NCI-H226 (cell line): ENCODE measurements at regions not wholly inside any gene's neighbourhood (a gene's known extent, or its start where the extent isn't known, plus 50 kb on each side); places are given as distances from the start of the nearest gene placed in this dataset.
"Not testable (repeated sequence)": the region's sequence is repeated elsewhere in the genome, so short reads cannot be mapped to it uniquely, and the experiment has no call there.

Experiments used
- DNase-seq: peaks from one replicate; pipeline ENCODE4 v3.0.0-alpha.2; 2015

DNA sequence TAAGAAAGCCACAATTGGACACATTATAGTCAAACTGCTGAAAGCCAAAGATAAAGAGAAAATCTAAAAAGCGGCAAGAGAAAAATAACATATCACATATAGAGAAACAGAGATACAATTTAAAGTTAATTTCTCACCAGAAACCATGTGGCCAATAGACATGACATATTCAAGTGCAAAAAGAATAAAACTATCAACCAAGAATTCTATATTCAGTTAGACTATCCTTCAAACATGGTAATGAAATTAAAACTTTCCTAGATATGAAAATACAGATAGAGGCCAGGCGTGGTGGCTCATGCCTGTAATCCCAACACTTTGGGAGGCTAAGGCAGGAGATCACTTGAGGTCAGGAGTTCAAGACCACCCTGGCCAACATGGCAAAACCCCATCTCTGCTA is 129.1 kb upstream of the RNF32 start:
- no peak for DNase-seq

DNA sequence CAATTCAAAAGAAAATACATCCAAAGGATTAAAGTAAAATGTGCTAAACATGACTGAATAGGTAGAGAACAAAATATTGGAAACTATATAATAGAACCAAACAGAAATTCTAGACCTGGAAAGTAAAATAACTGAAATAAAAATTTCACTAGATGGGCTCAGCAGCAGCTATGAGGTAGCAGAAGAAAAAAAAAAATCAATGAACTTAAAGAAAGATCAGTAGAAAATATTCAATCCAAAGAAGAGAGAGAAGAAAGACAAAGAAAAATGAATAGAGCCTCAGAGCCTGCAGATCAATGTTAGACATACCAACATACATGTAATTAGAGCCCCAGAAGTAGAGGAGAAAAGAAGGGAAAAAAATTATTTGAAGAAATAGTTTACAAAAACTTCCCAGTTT is 129.6 kb upstream of the RNF32 start:
- DNase-seq, result no peak

DNA sequence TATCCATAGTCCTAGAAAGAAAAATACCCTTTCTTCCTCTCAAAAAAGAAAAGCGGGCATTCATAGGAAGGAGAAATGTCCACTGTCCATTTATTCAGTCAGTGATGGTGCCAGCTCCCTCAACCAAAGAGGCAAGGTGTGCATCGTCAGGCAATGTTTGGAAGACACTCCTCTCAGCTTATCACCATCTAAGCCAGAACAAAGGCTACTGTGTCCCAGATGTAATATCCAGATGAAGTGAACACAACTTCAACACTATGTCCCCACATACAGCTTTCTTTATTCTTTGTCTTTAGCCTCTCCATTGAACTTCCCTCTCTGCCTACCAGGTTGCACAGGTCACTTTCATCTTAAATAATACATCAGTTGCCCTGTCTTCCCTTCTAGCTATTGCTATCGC is 131.4 kb upstream of the RNF32 start:
- no peak for DNase-seq

DNA sequence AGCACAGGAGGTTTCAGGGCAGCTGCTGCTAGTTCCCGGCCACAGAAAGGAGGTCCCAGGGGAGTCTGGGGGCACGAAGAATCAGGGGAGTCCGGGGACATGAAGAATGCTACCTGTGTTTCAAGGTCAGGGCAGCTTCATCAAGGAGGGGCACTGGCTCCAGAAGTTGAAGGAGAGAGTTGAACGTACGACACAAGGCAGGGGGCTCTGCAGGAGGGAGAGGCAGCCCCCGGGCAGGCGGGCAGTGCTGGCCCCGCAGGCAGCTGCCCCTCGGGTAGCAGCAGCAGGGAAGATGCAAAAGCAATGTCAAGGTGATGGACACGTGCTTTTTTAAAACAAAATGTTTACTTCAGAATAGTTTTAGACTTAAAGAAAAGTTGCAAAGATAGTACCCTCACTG is 134.7 kb upstream of the RNF32 start:
- DNase-seq, result no peak

DNA sequence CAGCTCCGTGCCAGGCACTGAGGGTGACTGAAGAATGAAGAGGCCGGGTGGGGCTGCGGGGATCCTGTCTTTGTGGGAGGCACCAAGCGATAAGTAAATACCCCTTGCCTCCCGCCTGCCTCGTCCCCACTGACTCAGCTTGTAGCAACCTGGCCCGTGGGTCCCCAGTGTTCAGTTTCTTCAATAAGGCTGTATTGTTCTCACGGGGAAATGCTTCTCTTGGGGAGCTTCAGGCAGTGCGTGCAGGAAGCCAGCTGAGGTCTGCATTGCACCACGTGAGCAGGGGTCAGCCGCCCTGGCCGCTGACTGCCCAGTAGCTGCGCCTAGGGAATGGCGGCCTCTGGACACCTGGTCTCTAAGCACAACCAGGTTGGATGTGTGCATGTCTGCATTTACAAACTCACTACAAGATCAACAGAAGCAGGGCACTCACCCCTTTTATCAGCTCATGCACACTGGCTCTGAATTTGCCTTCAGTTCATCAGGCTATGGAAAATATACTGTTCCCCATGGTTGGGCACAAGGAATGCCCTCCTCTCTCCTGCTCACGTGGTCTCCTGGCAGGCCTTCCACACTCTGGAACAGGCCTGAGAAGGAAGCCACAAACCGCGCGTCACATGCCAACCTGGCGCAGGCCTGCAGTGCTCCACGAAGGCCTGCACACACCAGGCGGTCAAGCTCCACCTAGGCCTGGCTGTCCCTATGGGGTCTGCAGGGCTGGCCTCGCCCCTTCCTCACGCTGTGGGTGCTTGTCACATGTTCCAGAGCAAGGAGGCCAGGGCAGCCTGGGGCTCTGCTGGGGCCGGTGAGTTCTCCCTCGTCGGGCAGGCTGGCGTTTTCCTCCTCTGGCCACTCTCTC is 135.7 kb upstream of the RNF32 start:
- no peak for DNase-seq

DNA sequence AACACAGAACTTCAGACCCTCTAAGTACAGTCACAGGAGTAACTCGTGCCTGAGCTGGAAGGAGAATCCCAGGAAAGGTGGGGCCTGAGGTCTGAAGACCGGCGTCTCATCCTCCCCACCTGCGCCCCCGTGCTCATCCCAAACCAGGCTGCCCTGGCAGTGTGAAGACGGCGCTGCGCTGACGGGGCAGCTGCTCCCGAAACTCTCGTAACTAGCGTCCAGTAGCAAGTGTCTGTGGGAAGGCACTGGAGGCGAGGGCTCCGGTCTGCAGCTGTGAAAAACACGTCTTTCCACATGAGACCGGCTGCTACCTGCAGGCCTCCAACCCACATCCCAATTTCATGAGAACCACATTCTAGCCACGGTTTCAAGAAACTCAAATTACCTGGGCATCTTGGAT is 136.6 kb upstream of the RNF32 start:
- no peak for DNase-seq

DNA sequence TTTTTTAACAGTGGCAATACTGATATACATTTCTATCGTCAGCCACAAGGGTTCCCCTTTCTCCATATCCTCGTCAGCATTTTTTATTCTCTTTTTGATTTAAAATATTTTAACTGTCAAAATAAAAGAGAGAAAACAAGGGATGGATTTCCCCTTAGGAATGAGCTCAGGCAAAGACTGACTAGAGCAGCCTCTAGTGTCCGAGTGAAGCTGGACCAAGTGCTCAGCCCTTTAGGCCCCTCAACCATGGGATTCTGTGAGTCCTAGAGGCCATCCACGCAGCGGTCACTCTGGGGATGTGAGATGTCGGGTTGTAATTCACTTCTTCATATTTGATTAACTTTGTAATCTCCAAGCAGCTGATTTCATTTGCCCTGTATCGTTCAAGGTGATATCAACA is 137.4 kb upstream of the RNF32 start:
- no peak for DNase-seq

DNA sequence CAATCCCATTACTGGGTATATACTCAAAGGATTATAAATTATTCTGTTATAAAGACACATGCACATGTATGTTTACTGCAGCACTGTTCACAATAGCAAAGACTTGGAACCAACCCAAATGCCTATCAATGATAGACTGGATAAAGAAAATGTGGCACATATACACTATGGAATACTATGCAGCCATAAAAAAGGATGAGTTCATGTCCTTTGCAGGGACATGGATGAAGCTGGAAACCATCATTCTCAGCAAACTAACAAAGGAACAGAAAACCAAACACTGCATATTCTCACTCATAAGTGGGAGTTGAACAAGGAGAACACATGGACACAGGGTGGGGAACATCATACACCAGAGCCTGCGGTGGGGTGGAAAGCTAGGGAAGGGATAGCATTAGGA is 138.8 kb upstream of the RNF32 start:
- DNase-seq, result not testable (repeated sequence)

DNA sequence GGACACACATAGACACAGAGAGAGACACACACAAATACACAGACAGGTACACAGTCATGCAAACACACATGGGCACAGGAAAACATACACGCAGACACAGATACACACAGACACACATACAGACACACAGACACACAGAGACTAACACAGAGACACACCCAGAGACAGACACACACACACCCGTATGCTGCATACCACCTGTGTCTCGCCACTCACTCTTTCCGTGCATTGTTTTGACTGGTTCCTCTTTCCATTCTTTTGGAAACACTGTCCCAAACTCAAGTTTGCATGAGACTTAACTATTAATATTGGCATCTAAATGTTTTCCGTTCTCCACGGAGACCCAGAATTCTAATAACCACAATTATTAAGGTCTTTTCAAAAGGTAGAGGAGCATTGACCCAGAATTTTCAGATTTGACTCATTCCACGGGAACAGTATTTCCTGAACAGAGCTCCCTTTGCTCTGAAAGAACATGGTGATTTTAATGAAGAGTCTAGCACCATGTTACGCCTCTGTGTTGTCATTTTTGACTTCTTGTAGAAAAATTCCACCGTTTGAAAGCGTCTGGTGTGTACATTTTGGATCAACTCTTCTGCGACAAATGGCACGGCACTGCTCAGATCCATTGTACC is 141.2 kb upstream of the RNF32 start:
- no peak for DNase-seq

DNA sequence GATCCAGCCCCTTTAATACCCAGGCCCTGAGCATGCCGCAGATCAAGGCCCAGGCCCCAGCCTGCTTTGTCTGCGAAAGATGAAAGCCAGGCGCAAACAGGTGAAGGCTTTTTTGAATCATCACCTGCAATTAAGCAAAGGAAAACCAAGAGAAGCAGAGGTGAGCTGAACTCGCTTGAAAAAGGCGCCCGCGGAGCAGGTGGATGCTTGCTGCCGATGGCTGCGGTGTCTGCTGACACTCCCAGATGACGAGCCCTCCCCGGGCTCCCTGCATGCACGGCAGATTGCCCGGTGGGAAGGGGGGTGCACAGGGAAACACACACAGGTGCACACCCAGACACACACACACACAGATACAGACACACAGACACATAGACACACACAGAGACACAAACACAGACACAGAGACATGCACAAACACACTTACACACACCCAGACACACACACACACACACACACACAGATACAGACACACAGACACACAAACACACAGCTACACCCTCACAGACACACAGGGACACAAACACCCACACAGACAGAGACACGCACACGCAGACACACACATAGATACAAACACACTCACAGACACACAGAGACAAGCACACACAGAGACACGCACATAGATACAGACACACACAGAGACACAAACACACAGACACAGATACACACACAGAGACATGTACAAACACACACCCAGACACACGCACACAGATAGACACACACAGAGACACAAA is 142.6 kb upstream of the RNF32 start:
- DNase-seq, result no peak

DNA sequence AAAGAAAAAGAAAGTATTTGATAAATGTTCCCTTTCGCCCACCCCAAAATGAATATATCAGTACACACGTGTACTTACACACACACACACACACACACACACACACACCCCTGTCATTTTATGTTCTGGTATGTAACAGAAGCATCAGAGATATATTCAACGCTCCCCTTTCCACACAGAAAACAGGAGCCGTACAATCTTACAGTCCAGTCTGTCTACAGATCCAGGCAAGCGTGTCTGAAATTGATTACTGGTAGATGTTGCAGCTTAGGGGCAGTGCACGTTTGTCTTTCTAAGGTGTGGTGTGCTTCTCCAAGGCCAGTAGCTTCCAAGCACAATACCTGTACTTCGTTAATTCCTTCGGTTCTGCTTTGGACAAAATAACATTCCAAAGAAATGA is 143.7 kb upstream of the RNF32 start:
- DNase-seq, result no peak

DNA sequence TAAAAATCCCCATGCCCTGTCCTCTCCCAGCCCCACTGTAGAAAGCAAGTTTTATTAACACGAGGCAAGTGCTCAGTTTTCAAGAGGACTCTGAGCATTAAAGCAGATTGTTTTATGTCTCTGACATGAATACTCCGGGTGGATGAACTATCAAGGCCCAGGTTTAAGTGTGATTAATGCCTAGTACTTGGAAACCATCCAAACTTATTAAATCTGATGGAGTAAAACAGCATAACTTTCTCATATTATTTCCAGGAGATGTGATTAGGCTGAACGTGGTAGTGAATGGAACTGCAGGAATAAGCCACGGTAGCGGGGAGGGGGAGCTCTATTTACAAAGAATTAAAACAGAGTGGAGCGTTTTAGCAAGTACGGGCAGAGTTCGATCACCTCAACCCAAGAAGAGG is 144.2 kb upstream of the RNF32 start:
- DNase-seq, result no peak

DNA sequence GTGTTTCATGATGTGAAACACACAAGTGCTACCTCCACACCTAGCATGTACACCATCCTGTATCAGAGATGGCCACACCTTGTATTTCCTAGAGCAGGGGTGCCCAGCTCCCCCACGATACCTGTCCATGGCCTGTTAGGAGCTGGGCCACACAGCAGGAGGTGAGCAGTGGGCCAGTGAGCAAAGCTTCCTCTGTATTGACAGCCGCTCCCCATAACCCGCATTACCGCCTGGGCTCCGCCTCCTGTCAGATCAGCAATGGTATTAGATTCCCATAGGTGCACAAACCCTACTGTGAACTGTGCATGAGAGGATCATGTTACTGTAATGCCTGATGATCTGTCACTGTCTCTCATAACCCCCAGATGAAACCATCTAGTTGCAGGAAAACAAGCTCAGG is 145.6 kb upstream of the RNF32 start:
- DNase-seq, result no peak

DNA sequence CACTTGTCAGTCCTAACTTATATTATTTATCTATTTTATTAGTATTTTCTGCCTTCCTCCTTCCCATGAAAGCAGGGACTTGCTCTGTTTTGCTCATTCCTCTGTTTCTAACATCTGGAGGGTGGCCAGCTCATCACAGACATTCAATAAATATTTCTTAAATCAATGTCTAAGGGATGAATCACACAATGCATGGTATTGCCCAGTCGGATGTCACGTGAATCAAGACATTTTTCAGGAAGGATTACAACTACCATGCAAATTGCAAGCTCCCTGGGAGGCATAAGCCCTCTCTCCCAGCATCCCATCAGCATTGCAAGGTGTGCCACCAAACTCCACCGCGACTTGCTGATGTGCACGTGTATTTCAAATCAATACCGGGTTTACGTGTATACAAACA is 146.6 kb upstream of the RNF32 start:
- DNase-seq, result no peak

DNA sequence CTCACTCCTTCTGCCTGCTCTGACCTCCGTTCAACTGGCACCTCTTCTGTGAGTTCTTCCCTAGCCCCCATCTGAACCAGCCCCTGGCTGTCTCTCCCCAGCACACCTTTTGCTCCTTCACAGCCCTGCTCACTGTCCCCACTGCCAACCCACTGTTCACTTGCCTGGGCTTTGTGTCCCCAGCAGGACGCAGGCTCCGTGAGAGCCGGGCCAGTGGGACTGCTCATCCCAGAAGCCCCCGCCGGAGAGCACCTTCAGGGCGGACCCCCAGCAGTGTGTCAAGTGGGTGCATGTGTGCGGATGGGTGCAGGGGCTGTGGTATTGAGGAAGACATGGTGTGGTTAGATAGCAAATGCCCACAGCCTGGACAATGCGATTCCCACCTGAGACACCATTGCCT is 148.4 kb upstream of the RNF32 start:
- no peak for DNase-seq

DNA sequence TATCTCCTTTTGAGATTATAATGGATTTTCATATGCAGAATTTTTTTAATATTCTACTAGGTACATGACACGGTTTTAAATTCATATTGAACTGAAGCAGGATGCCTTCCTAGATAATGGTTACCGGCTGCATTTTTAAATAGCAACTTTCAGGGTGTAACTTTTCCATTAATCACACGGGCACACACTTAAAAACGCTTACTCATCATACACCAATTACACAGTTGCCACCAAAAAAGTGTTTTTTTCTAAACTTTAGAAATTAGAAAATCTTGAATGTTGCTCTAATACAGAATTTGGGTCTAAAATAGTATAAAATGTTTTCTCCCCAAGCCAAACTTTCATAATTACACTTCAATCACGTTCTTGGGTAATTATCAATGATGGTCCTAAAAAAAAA is 149.1 kb upstream of the RNF32 start:
- no peak for DNase-seq

DNA sequence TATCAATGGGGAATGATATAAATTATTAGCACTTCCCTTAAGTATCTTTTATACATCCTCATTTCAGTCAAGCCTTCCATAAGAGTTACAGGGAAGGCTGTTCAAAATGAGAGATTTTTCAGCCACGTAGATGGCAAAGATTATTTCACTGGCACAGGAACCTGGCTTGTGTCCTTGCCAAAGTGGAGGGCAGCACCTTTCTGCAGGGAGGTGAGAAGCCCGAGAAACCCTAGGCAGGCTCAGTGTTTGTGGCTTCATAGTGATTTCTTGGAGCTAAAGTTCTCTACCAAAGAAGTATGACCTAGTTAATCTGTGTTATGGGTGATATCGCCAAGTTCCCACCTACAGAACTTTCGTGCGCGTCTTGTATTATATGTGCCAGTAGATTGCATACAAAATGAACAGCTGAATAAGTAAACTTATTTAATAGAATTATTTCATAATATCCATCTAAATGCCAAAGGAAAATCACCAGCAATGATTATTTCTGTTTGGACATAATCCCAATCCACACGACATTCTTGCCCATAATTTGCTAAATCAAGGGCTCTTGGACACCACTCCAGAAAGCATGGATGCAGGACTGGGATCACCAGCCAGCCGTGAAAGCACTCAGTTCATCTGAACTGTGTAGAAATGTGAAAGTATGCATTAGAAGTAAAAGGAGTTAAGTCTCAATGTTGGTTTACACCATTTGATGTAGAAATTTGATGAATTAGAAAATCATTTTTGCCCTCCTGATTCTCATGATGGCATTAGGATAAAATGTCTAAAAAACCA is 150.4 kb upstream of the RNF32 start:
- no peak for DNase-seq

DNA sequence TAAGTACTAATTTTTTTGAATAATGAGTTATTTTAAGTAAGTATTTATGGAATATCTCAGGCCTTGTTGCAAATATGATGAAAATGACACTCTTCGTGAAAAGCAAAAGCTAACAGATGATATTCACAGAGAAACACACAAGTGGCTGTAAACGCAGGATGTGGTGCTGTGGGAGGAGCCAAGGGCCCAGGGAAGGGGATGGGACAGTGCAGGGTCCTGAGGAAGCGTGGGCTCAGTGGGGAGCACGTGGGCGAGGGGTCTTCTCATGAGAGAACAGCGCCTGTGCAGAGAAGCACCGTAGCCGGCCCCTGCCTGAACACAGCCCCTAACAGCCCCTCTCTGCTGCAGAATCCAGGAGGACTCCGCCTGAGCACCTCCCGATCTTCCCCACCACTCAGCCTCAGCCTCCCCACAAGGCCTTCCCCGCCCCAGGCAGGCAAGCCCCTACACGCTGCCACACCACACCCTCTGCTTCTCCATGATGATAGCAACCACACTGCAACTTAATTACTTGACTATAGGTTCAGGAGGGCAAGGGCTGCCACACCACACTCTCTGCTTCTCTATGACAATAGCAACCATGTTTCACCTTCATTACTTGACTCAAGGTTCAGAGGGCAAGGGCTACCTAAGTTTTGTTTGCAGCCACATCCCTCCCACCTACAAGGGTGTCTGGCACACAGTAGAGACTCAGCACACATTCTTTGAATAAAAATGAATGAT is 152.6 kb upstream of the RNF32 start:
- no peak for DNase-seq

DNA sequence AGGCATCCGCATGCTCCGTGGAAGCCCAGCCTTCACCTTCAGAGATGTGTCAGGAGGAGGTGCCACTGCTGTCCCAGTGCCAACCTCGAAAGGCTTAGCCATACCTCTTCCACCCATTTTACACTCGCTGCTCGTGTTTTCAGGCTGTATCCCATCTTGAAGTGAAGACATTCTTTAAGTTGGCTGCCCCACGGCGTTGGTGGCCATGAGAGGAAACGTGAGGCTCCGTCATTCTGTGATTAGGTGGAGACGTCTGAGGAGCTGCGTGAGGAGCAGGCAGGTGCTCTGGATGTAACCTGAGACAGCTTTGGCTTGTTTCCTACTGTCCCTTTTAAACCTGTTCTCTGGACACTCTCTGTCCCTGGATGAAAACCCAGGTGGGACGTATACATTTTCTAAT is 159.9 kb upstream of the RNF32 start:
- no peak for DNase-seq

DNA sequence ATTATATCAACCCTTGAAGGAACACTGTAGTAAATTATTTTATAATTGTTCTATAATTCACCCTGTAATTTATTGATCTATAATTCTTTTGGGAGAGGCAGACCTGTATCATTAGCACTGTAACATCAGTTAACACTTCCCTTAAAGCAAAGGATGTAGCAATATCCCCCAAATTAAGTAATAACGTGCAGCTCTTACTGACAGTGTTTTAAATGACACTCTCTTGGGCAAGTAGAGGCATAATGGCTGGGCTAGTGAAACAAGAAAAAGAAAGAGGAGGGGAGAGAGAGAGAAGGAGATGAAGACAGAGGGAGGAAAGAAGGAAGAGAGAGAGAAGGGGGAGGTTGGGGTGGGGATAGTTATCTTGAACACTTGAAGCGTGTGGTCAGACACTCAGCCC is 161.0 kb upstream of the RNF32 start:
- no peak for DNase-seq

DNA sequence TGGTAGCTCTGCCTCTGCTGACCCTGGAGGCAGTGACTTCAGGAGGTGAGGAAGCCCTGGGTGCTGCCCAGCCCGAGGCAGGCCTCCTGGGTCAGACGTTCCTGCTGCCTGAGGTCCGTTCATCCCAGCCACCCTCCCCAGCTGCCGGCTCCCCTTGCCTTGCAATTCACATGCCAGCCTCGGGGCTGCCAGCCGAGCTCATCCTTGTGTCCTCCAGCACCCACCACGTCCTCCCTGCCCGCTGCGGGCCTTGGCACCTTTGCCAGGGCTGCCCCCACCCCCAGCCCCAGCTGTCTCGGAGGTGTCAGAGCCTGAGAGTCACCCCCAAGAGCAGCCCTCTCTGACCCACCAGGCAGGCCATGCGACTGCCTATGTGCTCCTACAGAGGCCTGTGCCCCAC is 162.1 kb upstream of the RNF32 start:
- no peak for DNase-seq

DNA sequence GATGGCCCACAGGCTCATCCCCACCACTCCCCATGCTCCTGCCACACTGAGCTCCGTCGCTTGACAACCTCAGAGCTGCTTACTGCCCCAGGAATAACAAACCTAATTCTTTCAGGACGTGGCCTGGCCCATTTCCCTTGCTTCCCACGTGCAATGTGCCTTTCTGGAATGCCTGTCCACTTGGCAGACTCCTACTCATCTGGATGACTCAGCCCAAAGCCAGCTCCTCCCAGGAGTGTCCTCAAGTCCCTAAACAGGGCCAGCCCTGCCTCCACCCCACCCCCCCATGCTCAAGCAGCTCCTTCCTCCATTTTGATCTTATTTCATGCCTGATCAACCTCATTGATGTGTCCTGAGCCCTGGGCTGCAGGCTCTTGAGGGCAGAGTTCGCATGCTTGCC is 164.9 kb upstream of the RNF32 start:
- DNase-seq, result no peak

DNA sequence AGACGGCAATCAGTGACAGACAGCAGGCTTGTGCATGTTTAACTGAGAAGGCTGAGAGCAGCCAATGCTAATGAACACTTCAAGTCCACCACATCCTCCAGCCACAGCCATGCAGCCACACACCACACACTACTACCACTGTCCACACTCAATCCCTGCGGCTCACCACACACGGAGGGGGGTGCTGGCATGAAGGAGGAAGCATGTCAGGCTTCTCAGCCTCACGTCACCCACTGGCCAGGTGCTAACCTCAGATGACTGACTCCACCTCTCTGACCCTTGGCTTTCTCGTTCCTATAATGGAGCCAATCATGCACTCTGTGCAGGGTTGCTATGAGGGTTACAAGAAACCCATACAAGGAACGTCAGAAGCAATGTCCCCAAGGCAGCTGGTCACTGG is 165.4 kb upstream of the RNF32 start:
- no peak for DNase-seq
